Right lobe of liver (tissue), 4 donors: ENCODE measurements at regions not wholly inside any gene's neighbourhood (a gene's known extent, or its start where the extent isn't known, plus 50 kb on each side); places are given as distances from the start of the nearest gene placed in this dataset.
"Not testable (repeated sequence)": the region's sequence is repeated elsewhere in the genome, so short reads cannot be mapped to it uniquely, and the experiment has no call there.

ENCODE experiments used
- CTCF ChIP-seq, 4 donors: fragments of 200-600 bp in 3 of 4; fragments of 450-650 bp in 1 of 4; IDR thresholded peaks; one replicate each; pipeline versions ENCODE4 v1.5.1 to v1.8.0; 2016 to 2022; ENCODE audit warnings: antibody characterized with exemption in 4 of 4, mild to moderate bottlenecking in 2 of 4
- POLR2A ChIP-seq: fragments of 450-650 bp; IDR thresholded peaks from one replicate; pipeline ENCODE4 v1.6.1; 2017; ENCODE audit warnings: antibody characterized with exemption, mild to moderate bottlenecking
- donor health status: DM: no; HTN: no; CAD: no.
- donor health status: DM: no; HTN: no; CAD: no.
- donor health status: DM: no; HTN: yes; CAD: no.

- TF ChIP-seq CTCF (IDR thresholded peaks at IDR 0.05); POLR2A: not testable (repeated sequence)
These were observed 234.2 kb upstream of the GALNT5 start for GRCh38 chr2:157023264-157023663.
